IMR-90 (cell line): ENCODE measurements at regions not wholly inside any gene's neighbourhood (a gene's known extent, or its start where the extent isn't known, plus 50 kb on each side); places are given as distances from the start of the nearest gene placed in this dataset.

Source experiments
- ATAC-seq: fragments of 200-7000 bp; cut with Tn5 transposase; 2 replicates; pipeline ENCODE4 v1.9.1; 2020; ENCODE audit warnings: low read depth, mild to moderate bottlenecking, moderate library complexity
- BruUV-seq: library from RNA; stranded (reverse); fragments of 400-500 nt; replicated peaks from 2 replicates; lab custom pipeline; 2021; lab: Mats Ljungman, UMichigan
- CTCF ChIA-PET: fragments of 300-600 bp; formaldehyde crosslinking; extraction: SDS; loops from one replicate; lab custom pipeline; 2021; ENCODE audit warnings: antibody characterized with exemption; lab: Yijun Ruan, JAX
- POLR2A ChIA-PET: fragments of 300-600 bp; sonication (Branson Sonifier 250); formaldehyde crosslinking; loops from one replicate; lab custom pipeline; 2022; ENCODE audit warnings: antibody characterized with exemption; ENCODE audit not compliant: unreplicated experiment; lab: Charles Lee
- DNase-seq: peaks from one replicate; pipeline ENCODE4 v3.0.0; 2013
- H2AFZ ChIP-seq: replicated peaks from 2 replicates; pipeline ENCODE3; 2013; ENCODE audit warnings: low read length, mild to moderate bottlenecking; ENCODE audit not compliant: poor library complexity
- H2AK5ac ChIP-seq: 2 replicates; pipeline ENCODE4 v1.6.1; 2013; ENCODE audit warnings: low read depth, low read length, inconsistent platforms
- H2AK9ac ChIP-seq: replicated peaks from 2 replicates; pipeline ENCODE3; 2013; ENCODE audit warnings: mild to moderate bottlenecking, low read depth, low read length, moderate library complexity; ENCODE audit not compliant: poor library complexity
- H2BK120ac ChIP-seq: 2 replicates; pipeline ENCODE4 v1.6.1; 2013; ENCODE audit warnings: low read depth, low read length, inconsistent platforms
- H2BK15ac ChIP-seq: 3 replicates; pipeline ENCODE4 v1.6.1; 2013; ENCODE audit warnings: low read depth, low read length, inconsistent platforms
- H2BK20ac ChIP-seq: 2 replicates; pipeline ENCODE4 v1.6.1; 2013; ENCODE audit warnings: low read depth, mild to moderate bottlenecking, inconsistent platforms, low read length, moderate library complexity
- H2BK5ac ChIP-seq: 2 replicates; pipeline ENCODE4 v1.6.1; 2013; ENCODE audit warnings: mild to moderate bottlenecking, low read depth, low read length, inconsistent platforms; ENCODE audit not compliant: poor library complexity, severe bottlenecking
- H3K14ac ChIP-seq: replicated peaks from 2 replicates; pipeline ENCODE4 v1.6.1; 2013; ENCODE audit warnings: low read depth, low read length, inconsistent platforms
- H3K18ac ChIP-seq: 2 replicates; pipeline ENCODE4 v1.6.1; 2013; ENCODE audit warnings: low read depth, low read length, control low read depth
- H3K23ac ChIP-seq: 2 replicates; pipeline ENCODE4 v1.6.1; 2013; ENCODE audit warnings: low read depth, low read length, inconsistent platforms
- H3K27ac ChIP-seq: 2 replicates; pipeline ENCODE4 v1.5.1; 2013; ENCODE audit warnings: mild to moderate bottlenecking, control low read depth, low read length; ENCODE audit not compliant: insufficient read depth
- H3K27me3 ChIP-seq: 2 replicates; pipeline ENCODE4 v1.6.1; 2013; ENCODE audit warnings: low read length; ENCODE audit not compliant: control insufficient read depth, insufficient read depth
- H3K36me3 ChIP-seq: 2 replicates; pipeline ENCODE4 v1.6.1; 2013; ENCODE audit warnings: low read length, mixed read lengths; ENCODE audit not compliant: control insufficient read depth, insufficient read depth
- H3K4ac ChIP-seq: 2 replicates; pipeline ENCODE4 v1.6.1; 2013; ENCODE audit warnings: low read depth, low read length, inconsistent platforms
- H3K4me1 ChIP-seq: 2 replicates; pipeline ENCODE4 v1.6.1; 2013; ENCODE audit warnings: low read length, mixed read lengths; ENCODE audit not compliant: control insufficient read depth, insufficient read depth
- H3K4me2 ChIP-seq: 2 replicates; pipeline ENCODE4 v1.6.1; 2013; ENCODE audit warnings: low read depth, mild to moderate bottlenecking, control low read depth, low read length, moderate library complexity
- H3K4me3 ChIP-seq: 2 replicates; pipeline ENCODE4 v1.5.1; 2013; ENCODE audit warnings: low read depth, mild to moderate bottlenecking, control low read depth, low read length, moderate library complexity; ENCODE audit not compliant: insufficient read depth
- H3K56ac ChIP-seq: 2 replicates; pipeline ENCODE4 v1.6.1; 2013; ENCODE audit warnings: low read length, inconsistent platforms; ENCODE audit not compliant: insufficient read depth; ENCODE audit errors: extremely low read depth
- H3K79me1 ChIP-seq, 2 experiments: 2 replicates each; pipeline ENCODE4 v1.6.1; 2013; ENCODE audit warnings: low read length in 2 of 2, inconsistent platforms in 1 of 2, low read depth in 1 of 2
- H3K9ac ChIP-seq: 2 replicates; pipeline ENCODE4 v1.6.1; 2013; ENCODE audit warnings: low read depth, low read length, control low read depth
- H3K9me1 ChIP-seq: 2 replicates; pipeline ENCODE4 v1.6.1; 2013; ENCODE audit warnings: low read length, inconsistent platforms; ENCODE audit not compliant: insufficient read depth
- H3K9me3 ChIP-seq: 2 replicates; pipeline ENCODE4 v1.6.1; 2013; ENCODE audit warnings: low read length; ENCODE audit not compliant: control insufficient read depth, insufficient read depth
- H4K20me1 ChIP-seq: 2 replicates; pipeline ENCODE4 v1.6.1; 2013; ENCODE audit warnings: low read length, inconsistent platforms; ENCODE audit not compliant: insufficient read depth
- H4K5ac ChIP-seq: 2 replicates; pipeline ENCODE4 v1.6.1; 2013; ENCODE audit warnings: mild to moderate bottlenecking, low read depth, low read length, control low read depth
- H4K8ac ChIP-seq, 2 experiments: 2 replicates each; pipeline ENCODE4 v1.6.1; 2013; ENCODE audit warnings: low read depth in 2 of 2, low read length in 2 of 2, control low read depth in 1 of 2, inconsistent platforms in 1 of 2
- H4K91ac ChIP-seq: 2 replicates; pipeline ENCODE4 v1.6.1; 2013; ENCODE audit warnings: low read depth, low read length, inconsistent platforms; ENCODE audit not compliant: insufficient read depth
- BHLHE40 ChIP-seq: fragments of 150-350 bp; IDR thresholded peaks from 2 replicates; pipeline ENCODE4 v1.6.1; 2016; ENCODE audit warnings: mild to moderate bottlenecking, low read depth, low read length
- CEBPB ChIP-seq: IDR thresholded peaks from 2 replicates; pipeline ENCODE4 v1.6.1; 2012; ENCODE audit warnings: low read depth, low read length, improper control_type of control experiment
- CHD1 ChIP-seq: IDR thresholded peaks from 2 replicates; pipeline ENCODE4 v1.6.1; 2012; ENCODE audit warnings: low read depth, low read length, improper control_type of control experiment
- FOS ChIP-seq: fragments of 150-350 bp; IDR thresholded peaks from 2 replicates; pipeline ENCODE4 v1.6.1; 2016; ENCODE audit warnings: low read depth, low read length
- MAFK ChIP-seq: IDR thresholded peaks from 2 replicates; pipeline ENCODE4 v1.6.1; 2012; ENCODE audit warnings: low read depth, low read length, improper control_type of control experiment
- MAZ ChIP-seq: IDR thresholded peaks from 2 replicates; pipeline ENCODE4 v1.6.1; 2012; ENCODE audit warnings: low read depth, mild to moderate bottlenecking, low read length, improper control_type of control experiment, moderate library complexity, borderline replicate concordance
- MXI1 ChIP-seq: IDR thresholded peaks from 2 replicates; pipeline ENCODE4 v1.6.1; 2012; ENCODE audit warnings: low read depth, mild to moderate bottlenecking, low read length, moderate library complexity, borderline replicate concordance
- NFE2L2 ChIP-seq: fragments of 150-350 bp; IDR thresholded peaks from 2 replicates; pipeline ENCODE4 v1.6.1; 2016; ENCODE audit warnings: low read depth, mild to moderate bottlenecking, low read length
- POLR2A ChIP-seq: IDR thresholded peaks from 2 replicates; pipeline ENCODE4 v1.6.1; 2012; ENCODE audit warnings: mild to moderate bottlenecking, low read depth, low read length
- RAD21 ChIP-seq: IDR thresholded peaks from 2 replicates; pipeline ENCODE4 v1.6.1; 2012; ENCODE audit warnings: low read length, improper control_type of control experiment
- RCOR1 ChIP-seq: IDR thresholded peaks from 2 replicates; pipeline ENCODE4 v1.6.1; 2012; ENCODE audit warnings: mild to moderate bottlenecking, low read length, improper control_type of control experiment; ENCODE audit not compliant: insufficient replicate concordance
- RFX5 ChIP-seq: IDR thresholded peaks from 2 replicates; pipeline ENCODE4 v1.8.0; 2012; ENCODE audit warnings: low read depth, mild to moderate bottlenecking, low read length, moderate library complexity
- SMC3 ChIP-seq: fragments of 150-350 bp; IDR thresholded peaks from 2 replicates; pipeline ENCODE4 v1.6.1; 2016; ENCODE audit warnings: low read depth, mild to moderate bottlenecking, antibody characterized with exemption, low read length, moderate library complexity
- USF2 ChIP-seq: fragments of 150-350 bp; IDR thresholded peaks from 2 replicates; pipeline ENCODE4 v1.6.1; 2017; ENCODE audit warnings: mild to moderate bottlenecking, antibody characterized with exemption, low read length, low read depth
- WGBS, 2 experiments: methylation state at CpG; one replicate each; pipeline versions ENCODE4 v1.1.5 to v1.1.7; 2013; ENCODE audit warnings: missing lambda C conversion rate in 2 of 2; ENCODE audit not compliant: insufficient read length in 1 of 2; ENCODE audit errors: extremely low coverage in 2 of 2; 5-methylcytosine and 5-hydroxymethylcytosine counted together
- dilution Hi-C: fragments of 300-500 bp; cut with HindIII; formaldehyde crosslinking; loops from one replicate; pipeline ENCODE4 v1.14.3; 2018; ENCODE audit warnings: low sequenced_read_pairs; ENCODE audit not compliant: unreplicated experiment
- in situ Hi-C: fragments of 300-500 bp; cut with MboI; formaldehyde crosslinking; loops from 3 replicates; pipeline ENCODE4 v1.14.3; 2019; ENCODE audit warnings: low sequenced_read_pairs, inconsistent platforms, mixed read lengths
- intact Hi-C: fragments of 100-400 bp; cut with micrococcal nuclease; formaldehyde crosslinking; loops from 2 replicates; pipeline ENCODE4 v1.10.0; 2022
- TF ChIP-seq, protein P1 (sequence below): fragments of 150-350 bp; IDR thresholded peaks from 2 replicates; pipeline ENCODE4 v1.6.1; 2016; ENCODE audit warnings: low read depth, mild to moderate bottlenecking, low read length, moderate library complexity, borderline replicate concordance
- TF ChIP-seq, protein P2 (sequence below): conservative IDR thresholded peaks from 2 replicates; pipeline ENCODE4 v1.5.1; 2012; ENCODE audit warnings: mild to moderate bottlenecking, low read depth, low read length, improper control_type of control experiment

- Histone ChIP-seq H2BK5ac (no peak overlapping the region), H3K4me2 (no peak overlapping the region), H4K8ac (no peak overlapping the region), H2BK20ac (no peak overlapping the region), H3K14ac (no peak overlapping the region), H4K20me1 (no peaks in the 10 kb centered on the region), H3K79me1 (no peaks in the 10 kb centered on the region), H2BK15ac (no peak overlapping the region), H2AK5ac (no peak overlapping the region), H2AFZ (no peak overlapping the region), H3K4ac (no peak overlapping the region), H3K9me3 (peaks cover 8% of the 10 kb centered on the region), H3K27ac (no peak overlapping the region), H3K4me3 (no peak overlapping the region), H4K5ac (no peak overlapping the region), H2BK120ac (no peak overlapping the region), H3K56ac (no peak overlapping the region), H3K27me3 (no peaks in the 10 kb centered on the region), H4K91ac (no peak overlapping the region), H3K9me1 (no peaks in the 10 kb centered on the region), H3K36me3 (no peaks in the 10 kb centered on the region), H3K18ac (no peak overlapping the region), H3K23ac (no peak overlapping the region), H2AK9ac (no peak overlapping the region), H3K9ac (no peak overlapping the region), H3K4me1 (no peaks in the 10 kb centered on the region)
- WGBS, 2 experiments = no CpG with 5 or more reads among the region's 4 CpGs
- dilution Hi-C loops (no loop called here), intact Hi-C loops (no loop called here), in situ Hi-C loops (no loop called here)
- POLR2A ChIA-PET = no interaction called here
- ATAC-seq (no peak), DNase-seq (no peak)
- CTCF ChIA-PET = no interaction called here
- no peak for TF ChIP-seq RAD21
- no peak for TF ChIP-seq RCOR1
- TF ChIP-seq MAFK = no peak
- TF ChIP-seq MXI1 = no peak
- TF ChIP-seq MAZ = no peak
- no peak for TF ChIP-seq SMC3
- no peak for TF ChIP-seq FOS
- no peak for TF ChIP-seq CHD1
- no peak for TF ChIP-seq NFE2L2
- TF ChIP-seq CEBPB = no peak
- TF ChIP-seq RFX5 = no peak
- TF ChIP-seq, protein P1, sequence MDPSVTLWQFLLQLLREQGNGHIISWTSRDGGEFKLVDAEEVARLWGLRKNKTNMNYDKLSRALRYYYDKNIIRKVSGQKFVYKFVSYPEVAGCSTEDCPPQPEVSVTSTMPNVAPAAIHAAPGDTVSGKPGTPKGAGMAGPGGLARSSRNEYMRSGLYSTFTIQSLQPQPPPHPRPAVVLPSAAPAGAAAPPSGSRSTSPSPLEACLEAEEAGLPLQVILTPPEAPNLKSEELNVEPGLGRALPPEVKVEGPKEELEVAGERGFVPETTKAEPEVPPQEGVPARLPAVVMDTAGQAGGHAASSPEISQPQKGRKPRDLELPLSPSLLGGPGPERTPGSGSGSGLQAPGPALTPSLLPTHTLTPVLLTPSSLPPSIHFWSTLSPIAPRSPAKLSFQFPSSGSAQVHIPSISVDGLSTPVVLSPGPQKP = no peak
- TF ChIP-seq, protein P2, sequence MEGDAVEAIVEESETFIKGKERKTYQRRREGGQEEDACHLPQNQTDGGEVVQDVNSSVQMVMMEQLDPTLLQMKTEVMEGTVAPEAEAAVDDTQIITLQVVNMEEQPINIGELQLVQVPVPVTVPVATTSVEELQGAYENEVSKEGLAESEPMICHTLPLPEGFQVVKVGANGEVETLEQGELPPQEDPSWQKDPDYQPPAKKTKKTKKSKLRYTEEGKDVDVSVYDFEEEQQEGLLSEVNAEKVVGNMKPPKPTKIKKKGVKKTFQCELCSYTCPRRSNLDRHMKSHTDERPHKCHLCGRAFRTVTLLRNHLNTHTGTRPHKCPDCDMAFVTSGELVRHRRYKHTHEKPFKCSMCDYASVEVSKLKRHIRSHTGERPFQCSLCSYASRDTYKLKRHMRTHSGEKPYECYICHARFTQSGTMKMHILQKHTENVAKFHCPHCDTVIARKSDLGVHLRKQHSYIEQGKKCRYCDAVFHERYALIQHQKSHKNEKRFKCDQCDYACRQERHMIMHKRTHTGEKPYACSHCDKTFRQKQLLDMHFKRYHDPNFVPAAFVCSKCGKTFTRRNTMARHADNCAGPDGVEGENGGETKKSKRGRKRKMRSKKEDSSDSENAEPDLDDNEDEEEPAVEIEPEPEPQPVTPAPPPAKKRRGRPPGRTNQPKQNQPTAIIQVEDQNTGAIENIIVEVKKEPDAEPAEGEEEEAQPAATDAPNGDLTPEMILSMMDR = no peak
- TF ChIP-seq BHLHE40 = no peak
- TF ChIP-seq USF2 = no peak
- TF ChIP-seq POLR2A = no peak
- no TSS peak for BruUV-seq
Measured at GRCh38 chr14:106610691-106611090, 1084.3 kb downstream of the TMEM121 start.
